Stimulated activated memory B cell treated with anti-CD40 and anti-IgM and Interleukin-4, amounts not matched to agents 10 μg/mL and 1 μg/mL and 100 μg/mL, for 72 hours (primary cell): ENCODE measurements at regions not wholly inside any gene's neighbourhood (a gene's known extent, or its start where the extent isn't known, plus 50 kb on each side); places are given as distances from the start of the nearest gene placed in this dataset.

Experiments used
- ATAC-seq: fragments of 150-1000 bp; cut with Tn5 transposase; 2 replicates; pipeline ENCODE4 v1.10.0; 2021
- H3K27ac Mint-ChIP-seq: one replicate; pipeline ENCODE4 v1.8.0; 2022; ENCODE audit warnings: mild to moderate bottlenecking, mixed read lengths
- H3K27me3 Mint-ChIP-seq: one replicate; pipeline ENCODE4 v1.8.0; 2022; ENCODE audit warnings: mixed read lengths
- H3K36me3 Mint-ChIP-seq: one replicate; pipeline ENCODE4 v1.8.0; 2022; ENCODE audit warnings: mixed read lengths
- H3K4me1 Mint-ChIP-seq: one replicate; pipeline ENCODE4 v1.8.0; 2022; ENCODE audit warnings: mixed read lengths
- H3K4me3 Mint-ChIP-seq: one replicate; pipeline ENCODE4 v1.8.0; 2022; ENCODE audit warnings: mild to moderate bottlenecking, moderate library complexity, mixed read lengths
- H3K9me3 Mint-ChIP-seq: one replicate; pipeline ENCODE4 v1.8.0; 2022; ENCODE audit warnings: mixed read lengths

DNA sequence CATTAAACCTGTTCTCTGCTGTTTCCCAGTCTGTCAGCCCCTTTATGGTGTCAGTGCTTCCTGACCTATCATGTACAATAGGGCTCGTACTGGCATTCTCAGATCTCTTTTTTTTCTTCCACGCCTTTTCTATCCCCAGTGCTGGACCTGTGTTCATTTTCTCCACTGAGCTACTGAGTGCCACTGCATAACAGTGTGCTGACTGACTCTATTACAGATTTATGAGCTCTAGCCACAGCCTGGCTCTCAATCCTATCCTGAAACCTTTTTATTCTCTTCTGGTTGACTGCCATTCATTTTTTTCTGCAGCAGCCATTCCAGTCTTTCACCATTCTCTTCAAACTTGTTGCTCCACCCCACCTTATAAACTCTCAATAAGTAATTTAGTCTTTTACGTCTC, 59.6 kb upstream of the MACF1 start:
- Mint-ChIP-seq H3K27ac (no peak overlapping the region), H3K27me3 (no peaks in the 10 kb centered on the region), H3K4me1 (no peaks in the 10 kb centered on the region), H3K36me3 (peaks cover 6% of the 10 kb centered on the region), H3K9me3 (no peaks in the 10 kb centered on the region), H3K4me3 (no peak overlapping the region)
- no peak for ATAC-seq

DNA sequence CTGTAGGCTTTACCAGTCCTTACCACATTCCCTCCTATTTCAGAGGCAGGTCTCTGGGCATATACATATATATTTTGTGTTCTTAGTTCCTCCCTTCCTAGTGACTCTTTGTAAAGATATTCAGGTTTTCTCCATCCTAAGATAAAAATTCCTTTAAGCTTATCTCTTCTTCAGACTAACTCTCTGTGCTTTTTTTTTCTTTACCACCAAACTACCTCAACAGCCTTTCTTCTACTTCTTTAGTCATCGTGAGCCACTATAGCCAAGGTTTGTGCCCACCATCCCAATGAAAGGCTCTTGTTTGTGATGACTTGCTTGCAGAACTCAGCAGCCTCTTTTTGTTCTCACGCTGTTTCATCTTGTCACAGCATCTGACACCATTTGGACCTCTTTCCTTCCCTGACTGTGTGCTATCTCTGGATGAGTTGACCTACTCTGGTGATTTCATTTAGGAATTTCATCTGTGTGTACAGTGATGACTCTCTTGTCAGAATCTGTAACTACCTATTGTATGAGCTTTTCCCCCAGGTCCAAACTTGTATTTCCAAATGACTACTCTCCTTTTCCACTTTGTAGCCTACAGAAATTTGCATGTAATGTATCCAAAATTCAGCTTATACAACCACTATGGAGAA, 59.0 kb upstream of the MACF1 start:
- H3K27ac Mint-ChIP-seq: no peak overlapping the region
- H3K4me1 Mint-ChIP-seq: no peaks in the 10 kb centered on the region
- no peak overlapping the region for H3K4me3 Mint-ChIP-seq
- no peaks in the 10 kb centered on the region for H3K27me3 Mint-ChIP-seq
- H3K36me3 Mint-ChIP-seq: peaks cover 6% of the 10 kb centered on the region
- ATAC-seq: no peak
- H3K9me3 Mint-ChIP-seq: no peaks in the 10 kb centered on the region

DNA sequence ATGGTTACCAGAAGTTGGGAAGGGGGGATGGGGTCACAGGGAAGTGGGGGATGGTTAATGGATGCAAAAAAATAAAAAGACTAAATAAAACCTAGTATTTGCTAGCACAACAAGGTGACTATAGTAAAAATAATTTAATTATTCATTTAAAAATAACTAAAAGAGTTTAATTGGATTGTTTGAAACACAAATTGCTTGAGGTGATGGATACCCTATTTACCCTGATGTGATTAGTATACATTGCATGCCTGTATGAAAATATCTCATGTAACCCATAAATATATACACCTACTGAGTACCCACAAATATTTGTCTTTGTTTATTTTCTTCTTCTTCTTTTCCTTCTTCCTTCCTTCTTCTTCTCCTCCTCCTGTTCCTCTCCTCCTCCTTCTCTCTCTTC, 57.8 kb upstream of the MACF1 start:
- H3K4me3 Mint-ChIP-seq: no peak overlapping the region
- no peaks in the 10 kb centered on the region for H3K27me3 Mint-ChIP-seq
- H3K4me1 Mint-ChIP-seq: no peaks in the 10 kb centered on the region
- H3K9me3 Mint-ChIP-seq: no peaks in the 10 kb centered on the region
- no peak for ATAC-seq
- H3K36me3 Mint-ChIP-seq: peaks cover 14% of the 10 kb centered on the region
- H3K27ac Mint-ChIP-seq: no peak overlapping the region

DNA sequence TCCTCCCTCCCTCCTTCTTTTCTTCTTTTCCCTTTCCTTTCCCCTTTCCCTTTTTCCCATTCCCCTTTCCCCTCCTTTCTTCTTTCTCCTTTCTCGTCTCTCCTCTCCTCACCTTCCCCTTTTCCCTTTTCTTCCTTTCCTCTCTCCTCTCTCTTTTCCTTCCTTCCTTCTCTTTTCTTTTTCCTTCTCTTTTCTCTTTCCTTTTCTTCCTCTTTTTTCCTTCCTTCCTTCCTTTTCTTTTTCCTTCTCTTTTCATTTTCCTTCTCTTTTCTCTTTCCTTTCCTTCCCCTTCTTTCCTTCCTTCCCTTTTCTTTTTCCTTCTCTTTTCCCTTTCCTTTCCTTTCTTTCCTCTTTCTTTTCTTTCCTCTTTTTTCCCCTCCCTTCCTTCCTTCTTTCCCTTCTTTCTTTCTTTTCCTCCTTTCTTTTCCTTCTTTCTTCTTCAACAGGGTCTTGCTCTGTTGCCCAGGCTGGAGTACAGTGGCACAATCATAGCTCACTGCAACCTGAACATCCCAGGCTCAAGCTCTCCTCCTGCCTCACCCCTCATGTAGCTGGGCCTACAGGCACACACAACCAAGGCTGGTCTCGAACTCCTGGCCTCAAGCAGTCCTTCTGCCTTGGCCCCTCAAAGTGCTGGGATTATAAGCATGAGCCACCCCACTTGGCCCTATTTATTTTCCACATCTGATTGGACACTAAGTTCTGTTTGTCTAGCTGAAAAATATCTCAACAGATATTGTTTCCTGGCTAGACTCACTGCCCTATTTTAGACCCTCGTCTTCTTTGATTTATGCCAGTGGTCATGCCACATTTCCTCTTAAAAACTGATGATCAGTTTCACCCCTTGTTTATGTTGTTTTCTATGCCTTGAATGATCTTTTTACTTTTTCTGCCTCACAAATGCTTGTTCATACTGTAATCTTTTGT, 57.1 kb upstream of the MACF1 start:
- ATAC-seq: no peak
- no peaks in the 10 kb centered on the region for H3K4me1 Mint-ChIP-seq
- H3K9me3 Mint-ChIP-seq: no peaks in the 10 kb centered on the region
- no peak overlapping the region for H3K27ac Mint-ChIP-seq
- H3K36me3 Mint-ChIP-seq: peaks cover 14% of the 10 kb centered on the region
- no peak overlapping the region for H3K4me3 Mint-ChIP-seq
- H3K27me3 Mint-ChIP-seq: no peaks in the 10 kb centered on the region

DNA sequence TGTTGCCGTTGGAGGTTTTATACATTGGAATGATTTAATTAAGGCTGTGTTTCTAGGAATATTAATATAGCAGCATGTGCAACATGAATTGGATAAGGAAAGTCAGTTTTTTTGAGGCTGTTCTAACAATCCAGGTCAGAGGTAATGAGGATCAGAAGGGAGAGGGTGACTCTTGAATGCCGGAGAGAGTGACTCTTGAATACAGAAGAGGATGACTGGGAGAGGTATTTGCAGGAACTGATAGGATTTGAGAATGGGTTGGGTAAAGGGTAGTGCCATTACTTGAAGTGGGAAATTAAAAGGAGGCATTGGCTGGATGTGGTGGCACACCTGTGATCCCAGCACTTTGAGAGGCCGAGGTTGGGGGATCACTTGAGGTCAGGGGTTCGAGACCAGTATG, 55.6 kb upstream of the MACF1 start:
- no peak for ATAC-seq
- Mint-ChIP-seq H3K36me3 (peaks cover 16% of the 10 kb centered on the region), H3K27ac (no peak overlapping the region), H3K9me3 (no peaks in the 10 kb centered on the region), H3K4me3 (no peak overlapping the region), H3K4me1 (no peaks in the 10 kb centered on the region), H3K27me3 (no peaks in the 10 kb centered on the region)

DNA sequence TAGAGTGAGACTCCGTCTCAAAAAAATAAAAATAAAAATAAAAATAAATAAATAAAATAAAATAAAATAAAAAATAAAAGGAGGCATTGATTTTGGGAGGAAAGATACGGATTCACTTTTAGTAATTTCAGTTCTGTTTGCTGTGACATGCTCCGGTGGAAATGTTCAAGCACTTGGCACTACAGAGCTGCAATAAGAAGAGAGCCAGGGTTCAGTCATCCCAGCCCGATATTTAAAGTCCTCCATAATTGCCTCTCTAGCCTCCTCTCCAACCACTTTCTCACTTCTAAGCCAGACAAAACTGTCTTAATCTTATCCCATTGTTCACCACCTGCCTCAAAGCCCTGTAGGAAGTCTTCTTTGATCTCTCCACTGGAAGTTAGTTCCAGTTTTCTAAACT, 55.0 kb upstream of the MACF1 start:
- peaks cover 22% of the 10 kb centered on the region for H3K36me3 Mint-ChIP-seq
- no peak overlapping the region for H3K4me3 Mint-ChIP-seq
- H3K27me3 Mint-ChIP-seq: no peaks in the 10 kb centered on the region
- no peaks in the 10 kb centered on the region for H3K4me1 Mint-ChIP-seq
- no peak for ATAC-seq
- H3K9me3 Mint-ChIP-seq: no peaks in the 10 kb centered on the region
- no peak overlapping the region for H3K27ac Mint-ChIP-seq

DNA sequence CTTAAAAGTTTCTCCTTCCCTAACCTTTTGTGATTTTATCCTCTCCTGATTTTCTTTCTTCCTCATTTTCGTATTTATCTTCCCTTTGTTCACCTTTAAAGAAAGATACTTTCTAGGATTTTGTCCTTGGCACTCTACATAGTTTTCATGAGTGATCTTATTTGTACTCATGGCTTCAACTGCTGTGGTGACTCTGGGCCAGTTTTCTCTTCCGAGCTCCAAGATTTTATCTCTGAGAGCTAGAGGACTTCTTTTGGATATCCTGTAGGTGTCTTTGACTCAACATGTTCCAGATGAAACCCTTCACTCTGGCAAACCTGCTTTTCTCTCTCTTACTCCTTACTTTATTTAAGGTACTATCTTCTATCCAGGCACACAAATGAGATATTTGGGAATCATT, 53.7 kb upstream of the MACF1 start:
- ATAC-seq: no peak
- H3K27me3 Mint-ChIP-seq: no peaks in the 10 kb centered on the region
- no peaks in the 10 kb centered on the region for H3K4me1 Mint-ChIP-seq
- no peaks in the 10 kb centered on the region for H3K9me3 Mint-ChIP-seq
- H3K27ac Mint-ChIP-seq: no peak overlapping the region
- no peak overlapping the region for H3K4me3 Mint-ChIP-seq
- peaks cover 27% of the 10 kb centered on the region for H3K36me3 Mint-ChIP-seq

DNA sequence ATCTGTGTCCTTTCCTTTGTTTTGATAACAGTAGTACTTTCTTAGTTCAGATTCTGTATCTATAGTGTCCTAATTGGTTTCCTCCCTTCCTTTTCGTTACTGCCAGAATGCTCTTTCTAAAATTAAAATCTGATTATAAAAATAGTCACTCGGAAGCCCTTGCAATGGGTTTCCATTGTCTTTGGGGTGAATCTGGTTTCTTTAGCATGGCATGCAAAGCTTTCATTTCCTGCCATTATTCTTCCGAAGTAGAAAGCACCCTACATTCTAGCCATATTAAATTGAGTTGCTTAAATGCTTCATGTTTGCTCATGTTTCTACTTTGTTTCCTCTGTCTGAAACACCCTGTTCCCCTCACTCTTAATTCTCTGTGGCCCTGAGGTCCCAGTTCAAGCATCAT, 53.2 kb upstream of the MACF1 start:
- peaks cover 27% of the 10 kb centered on the region for H3K36me3 Mint-ChIP-seq
- no peaks in the 10 kb centered on the region for H3K9me3 Mint-ChIP-seq
- no peaks in the 10 kb centered on the region for H3K27me3 Mint-ChIP-seq
- H3K4me1 Mint-ChIP-seq: no peaks in the 10 kb centered on the region
- no peak overlapping the region for H3K27ac Mint-ChIP-seq
- H3K4me3 Mint-ChIP-seq: no peak overlapping the region
- ATAC-seq: no peak

DNA sequence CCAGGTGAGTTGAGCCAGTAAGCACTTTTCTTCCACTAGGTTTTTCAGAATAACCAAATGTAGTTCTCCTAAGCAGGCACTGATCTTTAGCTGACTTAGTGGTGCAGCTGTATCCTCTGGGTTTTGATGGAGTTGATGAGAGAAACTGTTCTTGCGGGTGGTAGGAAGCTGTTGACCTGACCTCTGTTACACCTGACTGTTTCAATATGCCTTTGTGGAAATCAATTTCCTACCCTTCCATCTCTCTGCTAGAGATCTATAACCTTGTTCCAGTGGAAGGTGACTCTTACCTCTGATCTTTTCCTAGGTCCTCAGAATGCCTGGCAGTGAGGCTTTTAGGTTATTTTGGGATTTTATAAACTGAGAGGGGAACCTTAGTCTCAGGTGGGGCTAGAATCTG, 51.6 kb upstream of the MACF1 start:
- no peak for ATAC-seq
- H3K36me3 Mint-ChIP-seq: peaks cover 21% of the 10 kb centered on the region
- H3K4me1 Mint-ChIP-seq: no peaks in the 10 kb centered on the region
- no peak overlapping the region for H3K4me3 Mint-ChIP-seq
- H3K27ac Mint-ChIP-seq: no peak overlapping the region
- no peaks in the 10 kb centered on the region for H3K9me3 Mint-ChIP-seq
- H3K27me3 Mint-ChIP-seq: no peaks in the 10 kb centered on the region

DNA sequence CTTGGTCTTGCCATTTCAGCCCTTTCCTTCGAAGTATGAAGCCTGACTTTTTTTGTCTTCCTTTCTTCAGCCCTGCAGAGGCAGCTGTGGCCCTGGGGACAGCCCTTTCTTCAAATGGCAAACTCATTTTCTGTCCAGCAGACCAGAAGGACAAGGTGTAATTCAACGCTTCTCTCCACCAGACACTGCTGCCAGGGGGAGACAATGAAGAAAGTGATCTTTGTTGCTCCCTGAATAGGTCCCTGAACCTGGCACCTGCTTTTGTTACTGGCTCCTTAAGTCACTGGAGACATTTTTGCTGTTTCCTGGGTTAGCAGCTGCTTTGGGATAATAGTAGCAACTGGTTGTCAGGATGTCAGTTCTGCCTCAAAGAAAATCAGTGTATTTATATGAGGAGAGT, 50.8 kb upstream of the MACF1 start:
- no peak for ATAC-seq
- Mint-ChIP-seq H3K27me3 (no peaks in the 10 kb centered on the region), H3K9me3 (no peaks in the 10 kb centered on the region), H3K36me3 (peaks cover 21% of the 10 kb centered on the region), H3K27ac (no peak overlapping the region), H3K4me1 (no peaks in the 10 kb centered on the region), H3K4me3 (no peak overlapping the region)

DNA sequence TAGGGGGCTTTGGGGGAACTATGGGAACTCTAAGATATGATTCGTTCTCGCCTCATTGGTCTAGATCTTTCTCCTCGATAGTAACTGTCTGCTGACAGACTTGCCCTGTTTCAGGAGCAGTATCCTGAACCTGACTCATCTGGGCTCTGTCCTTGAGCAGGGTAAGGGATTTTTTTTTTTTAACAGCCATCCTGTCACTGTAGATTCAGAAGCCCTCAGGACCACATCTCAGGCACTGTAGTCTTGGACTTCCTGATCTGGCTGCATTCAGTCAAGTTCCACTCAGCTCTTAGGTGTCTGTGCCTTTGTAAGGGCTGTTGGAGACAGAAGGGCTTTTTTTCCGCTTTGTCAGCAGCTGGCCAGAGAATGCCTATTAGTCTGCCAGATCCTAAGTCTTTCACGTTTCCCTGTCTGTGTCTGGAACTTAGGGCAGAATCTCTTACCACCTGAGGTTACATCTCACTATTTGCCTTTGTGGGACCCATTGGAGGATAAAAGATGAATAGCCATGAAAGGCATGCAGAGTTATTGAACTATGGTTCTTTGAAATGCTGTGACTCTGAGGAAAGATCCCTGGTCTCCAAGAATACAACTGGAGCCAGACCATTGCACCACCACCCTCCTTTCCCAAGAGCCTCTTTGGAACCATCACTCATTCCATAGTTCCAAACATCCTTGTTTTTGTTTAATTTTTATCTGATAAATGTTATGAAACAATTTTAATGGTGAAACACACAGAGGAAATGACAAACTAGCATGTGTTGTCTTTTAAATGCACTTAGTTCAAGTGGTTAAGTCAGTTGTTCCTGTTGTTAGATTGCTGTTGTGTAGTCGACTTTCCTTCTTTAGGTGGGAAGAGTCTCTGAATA, 49.7 kb upstream of the MACF1 start:
- no peak for ATAC-seq
- Mint-ChIP-seq H3K9me3 (no peaks in the 10 kb centered on the region), H3K4me3 (no peak overlapping the region), H3K4me1 (no peaks in the 10 kb centered on the region), H3K36me3 (peaks cover 21% of the 10 kb centered on the region), H3K27me3 (no peaks in the 10 kb centered on the region), H3K27ac (no peak overlapping the region)
